CD4-positive, alpha-beta T cell treated with Interleukin-15 for 4 hours (primary cell): ENCODE measurements at regions not wholly inside any gene's neighbourhood (a gene's known extent, or its start where the extent isn't known, plus 50 kb on each side); places are given as distances from the start of the nearest gene placed in this dataset.
A peak's percentile ranks its signal among the peaks of the same experiment; 100 is the strongest.

Experiments
- DNase-seq: peaks from one replicate; pipeline ENCODE4 v3.0.0-alpha.2; 2020; ENCODE audit warnings: low spot score

GRCh38 chr5:38207343-38207742 is 51.0 kb upstream of the EGFLAM start:
- DNase-seq = no peak

- no peak for DNase-seq
Measured at GRCh38 chr5:38202741-38203140, 55.6 kb upstream of the EGFLAM start.

GRCh38 chr5:38200872-38201557 is 57.3 kb upstream of the EGFLAM start:
- DNase-seq = no peak

- no peak for DNase-seq
Measured at GRCh38 chr5:38197118-38197517, 61.2 kb upstream of the EGFLAM start.

- peak; percentile 56 for DNase-seq
Measured at GRCh38 chr5:38193015-38193581, 65.3 kb upstream of the EGFLAM start.

DNA sequence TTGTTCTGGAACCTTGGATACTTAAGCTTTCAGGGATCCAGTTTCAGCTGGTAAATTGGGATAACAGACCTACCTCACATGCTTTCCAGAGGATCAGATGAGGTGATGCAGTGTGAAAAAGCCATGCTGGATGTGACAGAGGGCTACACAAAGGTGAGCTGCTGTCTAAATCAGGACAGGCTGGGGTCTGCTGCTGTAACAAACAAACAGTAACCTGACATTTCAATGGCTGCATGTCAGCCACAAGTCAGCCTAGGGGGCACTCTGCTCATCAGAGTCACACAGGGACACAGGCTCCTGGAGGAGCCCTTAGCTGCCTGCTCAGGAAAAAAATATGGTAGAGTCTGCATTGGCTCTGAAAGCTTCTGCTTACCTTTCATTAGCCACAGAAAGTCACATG is 66.7 kb upstream of the EGFLAM start:
- DNase-seq = no peak

DNA sequence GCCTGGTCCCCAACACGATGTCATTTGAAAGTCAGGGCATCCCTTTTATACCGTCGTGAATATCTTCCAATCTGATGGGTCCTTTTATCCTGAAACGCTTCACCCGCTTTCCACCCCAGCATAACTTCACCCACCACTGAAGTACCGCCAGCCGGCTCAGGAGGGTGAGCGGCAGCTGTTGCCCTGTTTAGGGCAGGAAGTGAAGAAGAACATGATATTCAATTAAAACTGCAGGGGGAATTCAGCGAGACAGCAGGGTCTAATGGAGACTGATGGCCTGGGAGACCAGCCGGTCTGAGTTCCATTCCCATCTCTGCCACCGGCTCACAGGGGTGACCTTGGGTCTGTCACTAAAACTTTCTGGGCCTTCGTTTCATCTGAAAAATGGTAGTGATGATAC is 68.2 kb upstream of the EGFLAM start:
- DNase-seq = no peak

DNA sequence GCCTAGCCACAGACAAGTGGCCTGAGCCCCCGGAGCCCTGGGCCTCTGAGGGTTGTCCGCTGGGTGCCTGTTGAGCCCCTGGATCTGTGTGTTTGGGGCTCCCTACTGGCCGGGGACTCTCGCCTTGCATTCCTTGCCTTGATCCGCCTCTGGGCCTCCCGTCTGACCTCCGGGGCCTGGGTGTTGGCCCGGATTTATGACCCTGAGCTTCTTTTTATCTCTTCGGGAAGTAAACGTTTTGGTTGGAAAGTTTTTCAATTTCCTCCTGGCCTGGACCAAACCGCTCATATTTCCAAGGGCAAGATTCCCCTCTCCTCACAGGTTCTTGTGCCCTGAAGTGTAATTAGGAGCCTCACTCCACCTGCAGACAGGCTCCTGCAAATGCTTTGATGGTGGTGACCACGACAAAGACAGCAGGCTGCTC is 69.3 kb upstream of the EGFLAM start:
- no peak for DNase-seq

DNA sequence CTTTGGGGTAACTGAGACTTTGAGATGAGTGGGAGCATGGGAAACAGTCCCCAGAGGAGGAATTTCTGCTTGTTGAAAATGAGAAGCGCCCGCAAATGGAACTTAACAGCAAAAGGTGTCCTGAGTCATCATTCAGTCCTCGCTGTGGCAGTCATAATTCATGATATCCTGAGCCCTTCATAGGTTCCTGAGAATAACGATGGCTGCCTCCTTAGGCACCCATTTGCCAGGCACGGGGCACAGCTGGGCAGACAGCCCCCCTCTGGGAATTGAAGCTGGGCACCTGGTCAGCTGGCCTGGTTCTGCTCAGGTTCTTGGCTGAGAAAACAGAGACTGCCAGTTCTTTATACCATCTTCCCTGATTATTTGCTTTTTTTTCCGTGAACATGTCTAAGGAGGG is 69.8 kb upstream of the EGFLAM start:
- no peak for DNase-seq

DNA sequence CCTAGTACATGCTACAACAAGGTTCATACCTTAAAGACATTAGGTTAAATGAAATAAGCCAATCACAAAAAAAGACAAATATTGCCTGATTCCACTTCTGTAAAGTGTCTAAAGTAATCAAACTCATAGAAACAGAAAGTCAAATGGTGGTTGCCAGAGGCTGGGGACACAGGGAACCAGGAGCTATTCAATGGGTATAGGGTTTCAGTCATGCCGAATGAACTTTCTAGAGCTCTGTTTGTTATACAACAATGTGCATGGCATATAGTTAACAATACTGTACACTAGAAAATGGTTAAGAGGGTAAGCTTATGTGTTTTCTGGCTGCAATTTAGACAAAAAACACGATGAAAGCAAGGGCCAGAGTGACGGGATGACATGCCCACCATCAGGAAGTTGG is 70.8 kb upstream of the EGFLAM start:
- DNase-seq = no peak

GRCh38 chr5:38184627-38185026 is 73.7 kb upstream of the EGFLAM start:
- no peak for DNase-seq

DNA sequence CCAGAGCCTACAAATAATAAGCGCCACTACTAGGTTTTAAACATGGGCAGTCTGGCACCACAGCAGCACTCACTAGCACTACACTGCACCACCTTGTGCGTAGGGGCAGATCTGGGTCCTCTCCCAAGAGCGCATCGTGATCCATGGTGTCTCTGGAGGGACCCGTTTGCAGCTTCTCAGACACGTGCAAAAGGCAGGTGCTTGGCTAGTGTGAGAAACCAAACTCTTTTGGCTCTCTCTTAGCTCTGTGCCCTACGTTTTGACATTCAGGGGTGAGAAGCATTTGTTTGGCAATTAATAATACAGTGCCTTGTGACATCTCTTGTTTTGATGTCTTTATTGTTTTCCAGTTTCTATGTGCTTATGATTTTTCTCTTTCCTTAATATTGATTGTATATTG is 75.4 kb upstream of the EGFLAM start:
- DNase-seq = no peak

GRCh38 chr5:38168029-38168428 is 90.3 kb upstream of the EGFLAM start:
- DNase-seq = no peak

GRCh38 chr5:38167562-38167996 is 90.8 kb upstream of the EGFLAM start:
- DNase-seq = no peak

DNA sequence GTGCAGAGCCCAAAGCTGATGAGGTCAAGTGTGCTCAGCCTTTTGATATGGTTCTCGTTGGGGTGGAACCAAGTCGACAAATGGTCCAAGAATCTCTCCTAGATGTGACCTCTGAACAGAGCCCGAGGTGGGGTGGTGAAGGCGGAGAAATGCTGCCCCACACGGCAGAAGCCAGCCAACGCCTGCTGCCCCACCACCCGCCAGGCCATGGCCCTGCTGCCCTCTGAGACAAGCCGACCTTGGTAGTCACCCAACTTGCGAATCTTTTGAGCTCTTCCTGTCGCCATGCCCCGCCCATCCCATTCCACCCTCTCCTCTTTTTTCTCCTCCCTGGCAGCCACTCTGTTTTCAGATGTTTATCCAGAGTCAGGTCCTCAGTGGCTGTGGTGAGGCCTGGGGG is 91.5 kb upstream of the EGFLAM start:
- no peak for DNase-seq

DNA sequence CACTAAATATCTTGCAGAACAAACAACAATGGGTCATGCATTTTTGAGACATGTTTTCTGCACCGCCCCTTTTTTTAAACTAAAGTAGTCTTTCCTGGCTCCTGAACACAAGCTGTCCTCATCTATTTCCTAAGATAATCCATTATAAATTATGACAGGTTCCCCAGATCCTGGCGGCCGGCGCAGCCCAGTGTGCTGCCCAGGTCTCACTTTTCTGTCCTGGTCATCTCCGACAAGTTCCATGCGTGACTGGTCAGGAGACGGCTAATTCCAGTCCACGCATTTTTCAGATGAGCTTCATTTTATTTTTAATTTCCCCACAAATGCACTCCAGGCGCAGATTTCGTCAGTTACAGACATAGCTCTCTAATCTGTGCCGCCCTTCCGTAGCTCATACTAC is 92.9 kb upstream of the EGFLAM start:
- DNase-seq = no peak

- no peak for DNase-seq
Measured at GRCh38 chr5:38164776-38165399, 93.5 kb upstream of the EGFLAM start.

- no peak for DNase-seq
Measured at GRCh38 chr5:38163636-38164237, 94.6 kb upstream of the EGFLAM start.

- no peak for DNase-seq
Measured at GRCh38 chr5:38162625-38163024, 95.7 kb upstream of the EGFLAM start.

DNA sequence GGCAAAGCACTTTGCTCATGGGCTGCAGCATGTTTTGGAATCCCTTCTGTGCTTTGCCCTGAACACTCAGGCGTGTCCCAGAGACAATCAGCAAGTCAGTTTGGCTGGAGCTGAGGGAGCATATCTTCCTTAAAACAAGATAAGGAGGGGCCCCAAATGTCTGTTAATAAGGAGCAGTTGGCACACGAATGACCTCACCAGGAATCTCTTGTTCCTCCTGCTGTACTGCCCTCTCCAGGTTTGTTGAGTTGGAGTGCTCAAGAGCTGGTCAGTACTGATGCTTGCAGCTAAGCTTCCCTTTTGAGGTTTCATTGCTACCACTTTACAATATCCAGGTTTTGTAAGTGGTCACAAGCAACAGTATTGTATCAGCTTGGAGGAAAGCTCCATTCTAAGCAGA is 101.3 kb upstream of the EGFLAM start:
- no peak for DNase-seq

DNA sequence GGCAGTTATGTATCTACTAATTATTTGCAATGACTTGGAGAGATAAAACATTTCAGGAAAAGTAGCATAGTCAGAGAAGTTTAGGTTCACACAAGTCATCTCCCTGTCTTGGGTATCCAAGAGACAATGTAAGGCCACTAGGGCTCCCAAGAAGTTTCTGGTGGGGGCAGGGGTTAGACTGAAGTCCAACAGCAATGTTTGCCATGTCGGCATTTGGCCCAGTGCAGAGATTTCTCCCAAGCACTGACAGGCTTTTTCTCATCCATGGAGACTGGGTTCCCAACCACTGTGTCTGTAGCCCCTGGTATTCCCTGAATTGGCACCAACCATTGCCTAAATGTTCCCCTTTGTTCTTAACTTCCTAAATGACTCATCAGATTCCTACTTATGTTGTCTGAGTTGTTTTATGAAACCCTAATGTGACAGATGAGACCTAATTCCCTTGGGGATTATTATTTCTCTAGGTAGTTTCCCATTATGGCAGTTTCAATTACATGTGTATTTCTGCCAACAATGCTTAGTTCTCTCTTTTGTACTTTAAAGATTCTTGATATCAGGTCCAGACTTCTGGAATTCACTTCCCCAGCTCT is 103.6 kb upstream of the EGFLAM start:
- DNase-seq = no peak

GRCh38 chr5:38151878-38152277 is 106.5 kb upstream of the EGFLAM start:
- no peak for DNase-seq

- no peak for DNase-seq
Measured at GRCh38 chr5:38149815-38150195, 108.6 kb upstream of the EGFLAM start.
